OCI-LY3 (cell line): ENCODE measurements at regions not wholly inside any gene's neighbourhood (a gene's known extent, or its start where the extent isn't known, plus 50 kb on each side); places are given as distances from the start of the nearest gene placed in this dataset.

Experiments used
- H2AFZ ChIP-seq: fragments of 200-600, 300-600 bp; shearing (Covaris generic); 2 replicates; pipeline ENCODE4 v1.6.0; 2014; ENCODE audit warnings: antibody characterized with exemption, low read depth, low read length
- H3K27ac ChIP-seq: fragments of 200-600, 300-600 bp; sonication (generic); 2 replicates; pipeline ENCODE4 v1.5.1; 2014; ENCODE audit warnings: mild to moderate bottlenecking, low read length, moderate library complexity, mixed read lengths
- H3K27me3 ChIP-seq: fragments of 200-600, 300-600 bp; sonication (generic); 2 replicates; pipeline ENCODE4 v1.6.1; 2014; ENCODE audit warnings: low read depth, low read length, mixed read lengths
- H3K36me3 ChIP-seq: fragments of 200-600, 300-600 bp; sonication (generic); replicated peaks from 2 replicates; pipeline ENCODE3; 2014; ENCODE audit warnings: low read depth, low read length, mixed read lengths
- H3K4me1 ChIP-seq: fragments of 300-600, 200-600 bp; sonication (generic); 2 replicates; pipeline ENCODE4 v1.6.1; 2014; ENCODE audit warnings: low read length, mixed read lengths
- H3K4me2 ChIP-seq: fragments of 200-600, 300-600 bp; sonication (generic); 2 replicates; pipeline ENCODE4 v1.6.1; 2014; ENCODE audit warnings: low read length, mixed read lengths
- H3K4me3 ChIP-seq: fragments of 300-600, 200-600 bp; sonication (generic); 2 replicates; pipeline ENCODE4 v1.5.1; 2014; ENCODE audit warnings: antibody characterized with exemption, mild to moderate bottlenecking, low read length, moderate library complexity
- H3K79me2 ChIP-seq: fragments of 300-600, 200-600 bp; shearing (Covaris generic); 2 replicates; pipeline ENCODE4 v1.6.1; 2014; ENCODE audit warnings: mild to moderate bottlenecking, low read length, mixed read lengths
- H3K9ac ChIP-seq: fragments of 300-600, 200-600 bp; shearing (Covaris generic); 2 replicates; pipeline ENCODE4 v1.6.0; 2014; ENCODE audit warnings: mild to moderate bottlenecking, low read length, moderate library complexity
- H3K9me3 ChIP-seq: fragments of 200-600, 300-600 bp; shearing (Covaris generic); 2 replicates; pipeline ENCODE4 v1.6.1; 2014; ENCODE audit warnings: low read length, mixed read lengths; ENCODE audit not compliant: insufficient read depth
- H4K20me1 ChIP-seq: fragments of 200-600, 300-600 bp; sonication (generic); 2 replicates; pipeline ENCODE4 v1.6.1; 2016; ENCODE audit warnings: low read length, mixed read lengths; ENCODE audit not compliant: insufficient read depth
- EZH2phosphoT487 ChIP-seq: fragments of 200-600 bp; shearing (Covaris generic); IDR thresholded peaks from 2 replicates; pipeline ENCODE4 v1.6.1; 2018; ENCODE audit warnings: antibody characterized with exemption, mixed run types, low read depth
- TF ChIP-seq, protein P1 (sequence below): fragments of 200-600, 300-600 bp; sonication (generic); IDR thresholded peaks from 2 replicates; pipeline ENCODE4 v1.5.1; 2014; ENCODE audit warnings: antibody characterized with exemption, low read length, low read depth

GRCh38 chr10:3312403-3312940 is 139.9 kb upstream of the PITRM1 start:
- H2AFZ ChIP-seq: no peak overlapping the region
- H3K9me3 ChIP-seq: no peaks in the 10 kb centered on the region
- H3K4me1 ChIP-seq: no peaks in the 10 kb centered on the region
- no peaks in the 10 kb centered on the region for H3K79me2 ChIP-seq
- no peaks in the 10 kb centered on the region for H4K20me1 ChIP-seq
- H3K27me3 ChIP-seq: peaks cover 3% of the 10 kb centered on the region; the same call in 1 of the 2 replicates
- H3K4me2 ChIP-seq: no peak overlapping the region
- no peak overlapping the region for H3K9ac ChIP-seq
- no peak overlapping the region for H3K4me3 ChIP-seq
- H3K27ac ChIP-seq: no peak overlapping the region
- no peaks in the 10 kb centered on the region for H3K36me3 ChIP-seq
- TF ChIP-seq EZH2phosphoT487: no peak
- TF ChIP-seq, protein P1, sequence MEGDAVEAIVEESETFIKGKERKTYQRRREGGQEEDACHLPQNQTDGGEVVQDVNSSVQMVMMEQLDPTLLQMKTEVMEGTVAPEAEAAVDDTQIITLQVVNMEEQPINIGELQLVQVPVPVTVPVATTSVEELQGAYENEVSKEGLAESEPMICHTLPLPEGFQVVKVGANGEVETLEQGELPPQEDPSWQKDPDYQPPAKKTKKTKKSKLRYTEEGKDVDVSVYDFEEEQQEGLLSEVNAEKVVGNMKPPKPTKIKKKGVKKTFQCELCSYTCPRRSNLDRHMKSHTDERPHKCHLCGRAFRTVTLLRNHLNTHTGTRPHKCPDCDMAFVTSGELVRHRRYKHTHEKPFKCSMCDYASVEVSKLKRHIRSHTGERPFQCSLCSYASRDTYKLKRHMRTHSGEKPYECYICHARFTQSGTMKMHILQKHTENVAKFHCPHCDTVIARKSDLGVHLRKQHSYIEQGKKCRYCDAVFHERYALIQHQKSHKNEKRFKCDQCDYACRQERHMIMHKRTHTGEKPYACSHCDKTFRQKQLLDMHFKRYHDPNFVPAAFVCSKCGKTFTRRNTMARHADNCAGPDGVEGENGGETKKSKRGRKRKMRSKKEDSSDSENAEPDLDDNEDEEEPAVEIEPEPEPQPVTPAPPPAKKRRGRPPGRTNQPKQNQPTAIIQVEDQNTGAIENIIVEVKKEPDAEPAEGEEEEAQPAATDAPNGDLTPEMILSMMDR: no peak

- TF ChIP-seq, protein P1: no peak
- TF ChIP-seq EZH2phosphoT487: no peak
- Histone ChIP-seq H3K9me3 (no peaks in the 10 kb centered on the region), H2AFZ (no peak overlapping the region)
These were observed 137.6 kb upstream of the PITRM1 start for GRCh38 chr10:3310016-3310784.

DNA sequence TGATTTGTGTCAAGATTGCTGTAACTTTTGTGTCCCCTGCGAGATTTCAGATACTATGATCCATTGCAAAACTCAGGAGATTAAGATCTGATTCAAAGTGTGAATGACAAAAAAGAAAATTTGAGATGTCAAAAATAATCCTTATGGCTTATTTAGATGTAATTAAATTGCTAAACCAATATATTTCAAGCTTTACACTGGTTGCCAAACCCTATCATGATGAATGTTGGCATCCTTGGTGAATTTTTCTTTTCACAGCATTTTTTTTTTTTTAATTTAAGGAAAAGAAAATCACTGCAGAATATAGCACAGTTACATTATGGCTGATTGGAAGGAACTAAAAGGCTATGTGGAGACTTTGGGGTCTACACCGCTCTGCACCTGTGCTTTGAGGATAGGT is 133.5 kb upstream of the PITRM1 start:
- H3K4me3 ChIP-seq: no peak overlapping the region
- TF ChIP-seq, protein P1: no peak
- no peak for TF ChIP-seq EZH2phosphoT487
- peaks cover 13% of the 10 kb centered on the region; the same call in 1 of the 2 replicates for H3K27me3 ChIP-seq
- no peak overlapping the region for H3K9ac ChIP-seq
- H3K4me1 ChIP-seq: no peaks in the 10 kb centered on the region
- no peak overlapping the region for H3K27ac ChIP-seq
- no peak overlapping the region for H3K4me2 ChIP-seq
- no peak overlapping the region for H2AFZ ChIP-seq
- H3K79me2 ChIP-seq: no peaks in the 10 kb centered on the region
- H3K36me3 ChIP-seq: no peaks in the 10 kb centered on the region
- no peaks in the 10 kb centered on the region for H4K20me1 ChIP-seq
- H3K9me3 ChIP-seq: no peaks in the 10 kb centered on the region

More at GRCh38 chr10:3310016-3310784, 137.6 kb upstream of the PITRM1 start:
- Histone ChIP-seq H3K4me1 (no peaks in the 10 kb centered on the region), H3K79me2 (no peaks in the 10 kb centered on the region), H3K27me3 (peaks cover 10% of the 10 kb centered on the region; the same call in 1 of the 2 replicates), H3K36me3 (no peaks in the 10 kb centered on the region), H3K4me2 (no peak overlapping the region), H4K20me1 (no peaks in the 10 kb centered on the region), H3K9ac (no peak overlapping the region), H3K27ac (no peak overlapping the region), H3K4me3 (no peak overlapping the region)

DNA sequence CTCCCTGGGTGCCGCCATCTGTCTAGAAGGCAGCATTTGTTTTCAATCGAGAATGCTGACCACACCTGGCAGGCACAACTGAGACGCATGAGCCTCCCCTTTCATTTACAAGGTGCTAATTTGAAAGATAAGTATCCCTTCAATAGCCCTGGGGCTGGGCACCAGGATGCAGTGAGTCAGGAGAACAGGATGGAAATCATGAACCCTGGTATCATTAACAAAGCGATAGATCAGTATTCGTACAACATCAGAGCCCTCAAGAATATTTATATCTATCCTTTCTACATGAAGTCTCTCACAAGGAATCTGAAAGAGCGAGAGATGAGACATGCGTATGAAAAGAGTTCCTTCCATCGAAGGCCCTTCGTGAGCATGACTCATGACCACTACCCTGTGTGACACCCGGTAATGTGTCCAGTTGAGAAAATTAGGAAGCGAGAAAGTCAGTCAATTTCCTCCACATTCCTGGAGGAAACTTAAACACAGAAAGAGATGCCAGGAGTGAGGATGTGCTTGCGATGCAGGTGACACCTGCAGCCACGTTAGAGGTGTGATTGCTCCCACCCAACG is 123.1 kb upstream of the PITRM1 start:
- H3K27me3 ChIP-seq: no peaks in the 10 kb centered on the region
- H3K36me3 ChIP-seq: no peaks in the 10 kb centered on the region
- no peaks in the 10 kb centered on the region for H3K79me2 ChIP-seq
- no peak overlapping the region for H3K9ac ChIP-seq
- H4K20me1 ChIP-seq: no peaks in the 10 kb centered on the region
- H3K9me3 ChIP-seq: no peaks in the 10 kb centered on the region
- H2AFZ ChIP-seq: no peak overlapping the region
- TF ChIP-seq, protein P1: no peak
- no peak for TF ChIP-seq EZH2phosphoT487
- H3K27ac ChIP-seq: no peak overlapping the region
- no peaks in the 10 kb centered on the region for H3K4me1 ChIP-seq
- no peak overlapping the region for H3K4me2 ChIP-seq
- H3K4me3 ChIP-seq: no peak overlapping the region
